B cell (primary cell): ENCODE measurements at regions not wholly inside any gene's neighbourhood (a gene's known extent, or its start where the extent isn't known, plus 50 kb on each side); places are given as distances from the start of the nearest gene placed in this dataset.

Experiments
- CTCF ChIP-seq: fragments of 200-600 bp; IDR thresholded peaks from one replicate; pipeline ENCODE4 v1.8.0; 2022; ENCODE audit warnings: antibody characterized with exemption, mild to moderate bottlenecking
- EZH2 ChIP-seq: IDR thresholded peaks from 2 replicates; pipeline ENCODE4 v1.6.1; 2012; ENCODE audit warnings: borderline replicate concordance, low read depth, mild to moderate bottlenecking, moderate library complexity, low read length; ENCODE audit not compliant: insufficient read depth, poor library complexity, severe bottlenecking

- TF ChIP-seq CTCF (no peak), EZH2 (no peak)
These were observed 236.1 kb upstream of the LDB2 start for GRCh38 chr4:17134565-17134964.
